GM18861 (cell line): ENCODE measurements at regions not wholly inside any gene's neighbourhood (a gene's known extent, or its start where the extent isn't known, plus 50 kb on each side); places are given as distances from the start of the nearest gene placed in this dataset.
A peak's percentile ranks its signal among the peaks of the same experiment; 100 is the strongest.

Experiments
- ATAC-seq: cut with Tn5 transposase; IDR thresholded peaks from one replicate; pipeline ENCODE4 v1.9.1; 2021; ENCODE audit not compliant: unreplicated experiment

DNA sequence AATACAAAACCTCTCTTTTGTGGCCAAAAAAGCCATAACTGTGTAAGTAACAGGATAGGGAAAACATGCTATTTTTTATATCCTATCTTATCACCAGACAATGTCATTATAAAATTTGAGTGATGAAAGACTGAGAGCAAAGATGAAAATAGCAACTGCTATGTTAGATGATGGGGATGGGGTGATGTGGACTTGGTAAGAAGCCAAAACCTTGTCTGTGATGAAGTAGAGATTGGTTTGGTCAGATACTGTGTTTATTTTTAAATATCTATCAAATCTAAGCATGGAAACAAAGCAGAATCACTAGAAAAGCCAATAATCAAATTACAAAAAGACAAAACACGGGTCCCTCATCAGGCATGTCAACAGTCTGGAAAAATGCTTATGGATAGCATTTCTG lies 631.1 kb upstream of the NR5A2 start:
- no peak for ATAC-seq

GRCh38 chr1:199399996-199400724 lies 627.4 kb upstream of the NR5A2 start:
- ATAC-seq = peak; percentile 88

- no peak for ATAC-seq
These were observed 623.9 kb upstream of the NR5A2 start for GRCh38 chr1:199403531-199404116.

- ATAC-seq = no peak
These were observed 623.3 kb upstream of the NR5A2 start for GRCh38 chr1:199404191-199404590.

- no peak for ATAC-seq
These were observed 622.5 kb upstream of the NR5A2 start for GRCh38 chr1:199404976-199405375.

DNA sequence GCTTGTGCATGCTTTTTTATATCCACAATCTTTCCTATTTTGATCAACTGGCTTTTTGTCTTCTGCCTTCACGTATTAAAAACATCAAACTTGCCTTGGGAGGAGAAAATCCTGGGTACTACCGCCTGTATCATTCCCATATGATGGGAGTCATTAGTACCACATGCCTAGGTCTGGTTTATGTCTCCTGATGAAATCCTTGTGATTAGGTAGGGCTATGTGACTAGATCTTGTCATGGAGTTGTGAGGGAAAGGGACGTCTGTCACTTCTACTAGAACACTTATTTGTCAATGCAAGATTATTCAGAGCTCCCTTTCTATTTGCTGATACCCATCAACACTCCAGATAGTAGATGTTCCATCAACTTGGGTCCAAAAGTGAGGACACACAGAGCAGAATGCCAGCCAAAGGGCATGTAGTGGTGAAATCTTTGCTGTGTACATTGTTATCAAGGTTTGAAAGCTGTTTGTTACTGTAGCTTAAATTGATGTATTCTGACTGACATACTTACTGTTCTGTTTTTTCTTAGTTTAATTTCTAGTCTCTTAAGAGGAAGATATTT lies 621.8 kb upstream of the NR5A2 start:
- no peak for ATAC-seq

DNA sequence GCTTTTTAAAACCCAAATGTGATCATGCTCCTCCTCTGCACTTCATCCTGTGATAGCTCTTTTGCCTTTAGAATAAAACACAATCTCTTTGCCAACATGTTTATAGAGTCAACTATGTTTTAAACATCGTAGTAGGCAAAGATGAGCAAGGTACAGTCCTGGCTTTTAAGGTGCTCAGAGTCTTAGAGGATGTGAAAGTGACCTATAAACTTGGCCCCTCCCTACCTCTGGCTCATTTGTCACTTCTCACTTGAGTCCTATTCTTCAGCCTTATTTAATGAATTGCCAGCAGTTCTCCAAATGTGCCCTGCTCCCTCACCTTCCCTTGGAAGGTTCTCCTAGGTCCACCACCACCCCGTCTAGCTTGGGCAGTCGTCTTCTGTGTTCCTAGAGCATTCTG lies 617.0 kb upstream of the NR5A2 start:
- no peak for ATAC-seq

DNA sequence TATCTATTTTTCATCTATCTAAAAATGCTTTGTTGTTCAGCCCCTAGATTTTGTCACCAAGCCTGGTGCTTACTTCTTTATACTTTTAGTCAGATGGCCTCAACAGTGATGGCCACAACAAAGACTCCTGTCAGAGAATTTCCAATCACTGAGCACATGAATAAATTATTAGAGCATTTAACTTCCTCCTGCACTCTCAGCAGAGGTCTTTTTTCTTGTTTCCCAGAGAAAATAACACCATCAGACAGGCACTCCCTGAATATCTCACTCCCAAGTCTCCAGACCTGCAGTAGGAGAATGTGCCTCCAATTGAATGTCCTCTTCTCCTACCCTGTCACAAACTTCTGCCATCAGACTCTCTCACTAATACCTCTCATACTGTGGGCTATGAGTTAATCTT lies 616.0 kb upstream of the NR5A2 start:
- no peak for ATAC-seq

- no peak for ATAC-seq
These were observed 605.3 kb upstream of the NR5A2 start for GRCh38 chr1:199422206-199422605.

GRCh38 chr1:199447906-199448305 lies 579.6 kb upstream of the NR5A2 start:
- no peak for ATAC-seq

- ATAC-seq = no peak
These were observed 578.9 kb upstream of the NR5A2 start for GRCh38 chr1:199448646-199449045.

DNA sequence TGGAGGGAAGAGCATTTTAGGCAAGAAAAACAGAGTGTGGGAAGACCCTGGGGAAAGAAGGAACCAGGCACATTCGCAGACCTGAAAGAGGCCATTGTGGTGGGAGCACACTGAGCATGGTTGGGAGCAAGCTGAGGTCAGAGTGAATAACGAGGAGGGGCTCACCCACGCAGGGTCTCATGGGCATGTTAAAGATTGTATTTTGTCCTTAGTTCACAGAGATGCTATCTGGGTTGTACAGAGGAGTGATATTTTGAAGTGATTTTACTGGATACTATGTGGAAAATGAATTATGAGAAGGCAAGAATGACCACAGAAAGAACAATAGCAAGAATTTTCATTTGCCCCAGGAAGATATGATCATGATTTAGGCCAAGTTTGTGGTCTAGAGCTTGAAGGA lies 578.3 kb upstream of the NR5A2 start:
- ATAC-seq = no peak

GRCh38 chr1:199449681-199450080 lies 577.8 kb upstream of the NR5A2 start:
- ATAC-seq = no peak

GRCh38 chr1:199452627-199453026 lies 574.9 kb upstream of the NR5A2 start:
- ATAC-seq = no peak

- ATAC-seq = no peak
These were observed 573.8 kb upstream of the NR5A2 start for GRCh38 chr1:199453723-199454122.

DNA sequence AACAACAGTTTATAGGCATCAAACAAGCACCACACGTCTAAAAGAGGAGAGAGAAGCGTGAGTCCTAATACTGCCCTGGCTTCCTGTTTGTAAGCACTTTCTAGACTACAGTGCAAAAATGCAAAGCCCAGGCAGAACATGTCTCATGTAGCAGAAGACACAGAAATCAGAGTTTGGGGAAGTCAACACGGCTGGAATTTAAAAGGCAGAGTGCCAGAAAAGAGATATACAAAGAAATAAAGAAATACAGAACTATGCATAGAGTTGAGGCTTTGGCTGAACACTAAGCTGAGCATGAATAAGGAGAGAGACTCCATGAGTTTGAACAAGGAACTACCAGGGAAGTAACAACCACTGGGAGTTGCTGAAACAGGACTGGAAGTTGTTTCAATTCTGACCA lies 566.6 kb upstream of the NR5A2 start:
- no peak for ATAC-seq

DNA sequence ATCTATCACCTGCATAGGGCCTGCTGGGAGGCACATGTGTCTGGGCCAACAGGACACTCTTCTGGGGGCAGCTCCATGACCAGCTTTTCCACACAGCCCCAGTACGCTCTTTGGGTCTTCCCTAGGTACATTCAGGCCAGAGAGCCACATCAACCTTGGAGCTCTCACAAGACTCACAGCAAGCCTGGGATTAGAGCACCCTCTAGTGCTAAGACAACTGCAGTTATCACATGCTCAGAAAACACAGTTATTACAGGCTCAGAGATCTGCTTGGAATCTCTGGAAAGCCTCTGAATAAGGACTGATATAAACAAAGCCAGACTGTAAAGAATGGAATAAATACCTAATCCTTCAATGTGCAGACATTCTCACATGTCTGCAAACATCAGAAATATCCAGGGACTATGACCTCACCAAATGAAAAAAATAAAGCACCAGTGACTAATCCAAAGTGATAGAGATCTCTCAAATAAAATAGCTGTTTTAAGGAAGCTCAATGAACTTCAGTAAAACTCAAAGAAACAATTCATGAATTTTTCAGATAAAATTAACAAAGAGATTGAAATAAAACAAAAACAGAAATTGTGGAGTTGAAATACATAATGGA lies 563.9 kb upstream of the NR5A2 start:
- ATAC-seq = peak; percentile 90

DNA sequence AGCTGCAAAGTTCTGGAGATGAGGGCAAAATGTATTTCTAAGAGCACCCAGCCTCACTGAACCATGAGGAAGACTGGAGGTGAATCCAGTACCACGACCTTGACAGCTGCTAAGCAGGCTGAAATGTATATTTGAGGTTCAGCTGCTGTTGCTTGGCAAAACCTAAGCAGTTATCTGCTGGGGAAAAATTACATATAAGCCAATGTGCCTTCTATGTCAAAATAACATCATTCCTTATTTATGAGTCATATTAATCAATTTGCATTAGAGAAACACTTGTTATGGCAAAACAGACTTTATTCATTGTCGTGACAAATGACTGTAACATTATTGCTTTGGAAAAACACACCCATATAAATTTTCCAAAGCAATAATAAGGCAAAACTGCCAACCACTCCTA lies 560.5 kb upstream of the NR5A2 start:
- no peak for ATAC-seq

DNA sequence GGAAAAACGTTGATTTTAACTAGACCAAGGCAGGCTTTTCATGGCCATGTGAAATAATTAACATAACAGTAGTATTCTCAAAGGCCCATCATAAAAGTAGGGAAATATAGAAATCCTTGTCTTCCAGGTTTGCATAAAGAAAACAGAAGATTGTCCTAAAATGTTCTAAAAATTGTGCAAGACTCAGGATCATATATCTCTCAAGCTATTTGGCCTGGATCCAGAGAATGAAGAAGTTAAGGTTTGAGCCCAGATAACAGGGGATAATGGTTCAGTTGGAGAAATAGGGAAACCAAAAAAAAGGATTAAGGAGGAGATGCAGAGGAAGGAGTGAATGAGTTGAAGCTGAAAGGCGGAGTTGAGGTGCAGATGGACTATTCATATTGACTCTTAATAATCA lies 555.5 kb upstream of the NR5A2 start:
- no peak for ATAC-seq

DNA sequence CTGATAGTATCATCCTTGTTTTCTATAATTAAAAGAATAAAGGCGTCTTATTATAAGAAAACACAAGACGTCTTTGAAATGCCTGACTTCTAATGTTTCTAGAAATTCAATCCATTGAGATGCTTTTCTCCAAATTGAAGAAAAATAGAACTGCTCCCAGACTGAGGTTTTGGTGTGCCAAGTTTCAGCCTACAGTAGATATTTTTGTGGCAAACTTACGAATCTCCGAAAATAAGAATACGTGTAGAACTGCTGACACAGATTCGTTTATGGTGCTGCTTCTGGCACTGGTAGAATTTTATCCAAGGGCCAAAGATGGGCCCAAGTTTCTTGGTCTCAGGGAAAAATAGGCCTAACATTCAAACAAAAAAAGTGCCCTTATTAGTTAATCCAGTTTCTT lies 554.5 kb upstream of the NR5A2 start:
- no peak for ATAC-seq

- no peak for ATAC-seq
These were observed 552.8 kb upstream of the NR5A2 start for GRCh38 chr1:199474738-199475137.

DNA sequence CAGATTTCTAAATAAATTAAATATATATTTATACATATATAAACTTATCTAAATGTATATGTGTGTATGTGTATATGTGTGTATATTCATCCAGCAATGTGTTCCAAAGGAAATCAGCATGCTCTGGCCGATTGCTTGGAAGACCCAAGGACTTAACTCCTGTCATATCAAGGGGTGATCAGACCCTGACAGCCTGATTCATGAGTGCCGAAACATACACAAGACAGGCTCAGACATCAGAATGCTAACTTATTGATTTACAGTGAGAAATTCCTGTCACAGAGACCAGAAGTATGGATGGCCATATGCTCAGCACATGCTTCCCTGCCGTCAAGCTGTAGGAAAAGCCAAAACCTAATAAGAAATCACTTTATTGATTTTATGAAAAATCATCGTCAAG lies 545.1 kb upstream of the NR5A2 start:
- ATAC-seq = no peak
